GM19395 (cell line): ENCODE measurements at regions not wholly inside any gene's neighbourhood (a gene's known extent, or its start where the extent isn't known, plus 50 kb on each side); places are given as distances from the start of the nearest gene placed in this dataset.

Source experiments
- ATAC-seq: cut with Tn5 transposase; IDR thresholded peaks from one replicate; pipeline ENCODE4 v1.9.1; 2021; ENCODE audit warnings: mild to moderate bottlenecking, moderate library complexity; ENCODE audit not compliant: unreplicated experiment

DNA sequence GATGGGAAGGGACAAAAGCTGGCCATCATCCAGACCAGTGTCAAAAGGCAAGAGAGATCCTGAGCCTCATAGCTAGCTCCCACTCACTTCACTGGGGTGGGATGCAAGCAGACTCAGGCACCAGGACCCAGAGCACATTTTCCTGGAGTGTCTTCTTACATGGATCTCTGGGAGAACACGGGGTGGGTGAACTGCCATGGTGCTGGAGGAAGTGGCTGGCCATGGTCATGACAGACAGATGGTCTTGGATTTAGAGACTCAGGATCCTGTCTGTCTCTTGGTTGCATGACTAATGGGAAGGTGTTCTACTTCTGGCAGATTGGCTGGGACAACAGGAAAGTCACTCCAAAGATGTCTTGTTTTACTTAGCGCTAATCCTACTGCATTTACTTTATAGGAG is 311.5 kb downstream of the ATP23 start:
- no peak for ATAC-seq

DNA sequence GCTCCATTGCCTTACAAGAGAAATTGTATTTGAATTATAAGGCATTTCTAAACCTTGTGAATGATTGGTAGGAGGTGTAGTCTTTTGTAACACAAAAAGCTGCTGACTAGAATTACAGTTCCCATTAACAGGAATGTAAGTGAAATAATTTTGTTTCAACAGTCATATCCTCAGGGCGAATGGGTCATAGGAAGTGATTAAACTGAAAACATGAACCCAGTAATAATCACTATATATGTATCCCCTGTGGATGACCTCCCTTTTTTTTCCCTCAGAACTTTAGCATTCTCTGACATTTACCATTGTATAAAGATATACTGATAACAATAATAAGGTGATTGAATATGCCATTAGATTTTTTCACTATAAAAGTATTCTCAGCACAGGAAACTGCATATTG is 312.3 kb downstream of the ATP23 start:
- ATAC-seq: no peak

DNA sequence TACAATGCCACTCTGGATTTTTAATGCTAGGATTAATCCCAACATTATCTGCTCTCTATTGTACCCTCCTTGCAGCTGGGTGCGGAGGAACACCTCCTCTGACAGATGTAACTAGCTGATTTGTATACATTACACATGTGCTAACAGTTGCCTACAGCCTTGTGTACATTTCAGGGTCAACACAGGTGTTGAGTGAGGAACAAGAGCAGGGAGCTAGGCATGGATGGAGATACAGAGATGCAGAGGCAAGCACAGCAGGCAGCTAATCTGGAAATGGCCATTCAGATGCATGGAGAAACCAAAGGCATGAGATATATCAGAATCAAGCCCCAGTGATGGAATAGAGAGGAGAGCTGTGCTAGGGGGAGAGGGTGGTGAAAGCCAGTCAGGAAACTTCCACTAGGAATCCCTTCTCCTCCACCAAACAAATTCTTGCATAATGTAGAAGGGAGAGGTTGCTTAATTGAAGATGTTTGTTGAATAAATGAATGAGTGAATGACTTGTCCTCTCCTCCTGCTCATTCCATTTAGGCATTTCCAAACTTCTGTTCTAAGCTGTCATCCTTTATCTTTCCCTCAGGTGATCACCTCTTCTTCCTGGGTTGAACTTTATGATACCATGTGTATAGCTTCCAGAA is 313.2 kb downstream of the ATP23 start:
- no peak for ATAC-seq

DNA sequence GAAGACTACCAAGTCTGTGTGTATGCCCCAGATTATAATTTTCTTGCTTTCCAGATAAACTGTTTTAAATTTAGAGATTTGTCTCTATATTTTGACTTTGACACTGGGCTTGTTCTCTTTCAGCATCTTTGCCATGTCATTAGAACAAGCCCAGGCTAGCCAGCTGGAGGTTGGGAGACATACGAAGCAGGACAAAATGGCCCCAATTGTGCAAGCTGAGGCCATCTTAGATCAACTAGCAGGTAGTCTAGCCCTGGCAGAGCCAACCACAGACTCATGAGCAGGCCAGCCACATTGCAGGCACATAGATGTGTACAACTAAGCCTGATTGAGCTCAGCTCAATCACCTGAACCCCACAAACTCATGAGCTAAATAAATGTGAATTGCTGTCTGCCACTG is 321.4 kb downstream of the ATP23 start:
- ATAC-seq: no peak

DNA sequence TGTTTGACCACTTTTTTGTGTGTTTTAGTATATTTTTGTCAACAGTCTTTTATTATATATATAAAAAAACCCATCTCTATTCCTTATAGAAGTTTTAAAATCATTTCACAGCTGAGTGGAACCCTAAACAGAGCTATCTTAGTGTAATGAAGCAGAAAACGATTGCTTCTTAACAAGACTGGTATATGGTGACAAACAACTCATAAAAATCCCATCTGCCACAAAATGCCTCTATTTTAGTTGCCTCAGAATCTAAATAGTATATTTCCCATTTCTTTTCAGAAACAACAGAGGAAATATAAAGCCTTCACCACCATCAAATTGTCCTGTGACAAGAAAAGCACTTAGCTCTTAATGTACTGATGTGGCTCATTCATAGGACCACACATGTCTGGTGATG is 322.4 kb downstream of the ATP23 start:
- no peak for ATAC-seq

DNA sequence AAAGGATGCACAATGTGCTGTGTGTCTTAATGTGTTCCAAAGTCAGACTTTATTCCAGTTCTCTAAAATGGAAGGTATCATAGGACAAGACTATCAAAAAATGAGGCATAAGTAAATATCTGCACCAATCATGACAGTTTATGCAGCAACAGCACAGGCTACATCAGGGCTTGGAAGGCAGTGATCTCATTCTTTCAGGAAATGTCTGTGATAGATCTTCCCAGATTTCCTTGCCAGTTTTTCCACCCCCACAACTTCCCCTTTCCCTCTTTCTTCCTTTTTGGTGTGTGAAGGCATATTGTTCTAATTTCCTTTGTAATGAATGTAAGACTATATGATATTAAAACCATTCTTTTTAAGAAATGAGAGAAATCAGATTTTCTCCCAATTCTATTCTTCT is 326.7 kb downstream of the ATP23 start:
- no peak for ATAC-seq

DNA sequence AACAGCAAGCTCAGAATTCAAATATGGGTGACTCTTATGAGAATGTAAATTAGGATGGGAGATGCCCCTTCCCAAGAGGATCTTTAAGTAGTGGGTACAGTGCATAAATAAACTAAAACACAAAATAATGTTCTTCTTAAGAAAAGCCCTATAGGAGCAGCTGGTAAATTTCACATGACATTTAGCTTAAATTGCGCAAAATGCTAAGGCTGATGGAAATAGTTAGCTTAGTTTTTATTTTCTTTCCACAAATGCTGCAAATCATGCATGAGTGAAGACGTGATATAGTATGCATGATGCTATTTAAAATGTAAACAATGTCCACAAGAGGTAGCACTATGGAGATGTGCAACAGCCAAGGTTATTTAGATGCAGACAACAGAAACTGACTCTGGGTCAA is 328.1 kb downstream of the ATP23 start:
- ATAC-seq: no peak

DNA sequence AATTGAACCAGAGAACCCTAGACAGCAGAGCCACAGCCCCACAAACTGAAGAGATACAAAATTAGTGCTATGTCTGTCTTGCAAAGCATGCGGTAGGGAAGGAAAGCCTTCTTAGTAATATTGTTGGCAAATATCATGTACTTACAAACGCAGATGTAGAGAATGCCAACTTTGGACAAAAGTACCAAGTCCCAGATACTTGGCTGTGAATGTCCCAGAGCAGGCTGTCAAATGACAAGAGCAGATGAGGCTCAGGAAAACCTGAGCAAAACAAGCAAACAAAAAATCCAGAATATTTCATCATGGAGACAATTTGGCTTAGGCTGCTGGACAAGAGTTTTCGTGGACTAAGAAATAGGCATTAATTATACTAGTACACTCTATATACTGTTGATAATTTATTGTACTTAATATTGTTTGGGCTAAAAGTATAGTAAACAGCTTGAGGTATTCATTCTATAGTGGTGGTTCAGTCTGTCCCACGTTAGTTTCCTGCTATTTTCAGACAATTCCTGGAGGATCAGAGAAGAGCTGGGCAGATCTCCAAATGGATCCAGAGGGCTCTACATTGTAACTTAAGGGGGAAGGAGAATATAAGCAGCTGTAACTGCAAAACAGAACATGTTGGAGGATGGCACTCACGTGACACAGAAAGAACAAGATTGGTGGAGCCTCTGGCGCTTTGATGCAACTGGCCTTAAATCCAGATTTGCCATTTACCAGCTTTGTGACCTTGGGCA is 329.8 kb downstream of the ATP23 start:
- no peak for ATAC-seq

DNA sequence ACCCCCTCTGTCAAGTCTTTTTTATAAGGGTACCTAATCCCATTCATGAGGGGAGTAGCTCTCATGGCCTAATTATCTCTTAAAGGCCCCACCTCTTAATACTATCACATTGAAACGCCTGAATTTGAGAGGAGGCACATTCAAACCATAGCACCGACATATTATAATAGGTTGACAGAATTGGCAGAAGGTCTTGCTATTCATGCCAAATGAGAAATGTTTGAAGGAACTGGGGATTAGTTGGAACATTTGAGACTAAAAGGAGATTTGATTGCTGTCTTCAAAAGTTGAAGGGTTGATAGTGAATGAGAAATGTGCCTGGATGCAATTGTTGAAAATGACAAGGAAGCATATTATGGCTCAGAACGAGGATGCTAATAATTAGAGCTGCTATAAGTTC is 331.1 kb downstream of the ATP23 start:
- no peak for ATAC-seq

DNA sequence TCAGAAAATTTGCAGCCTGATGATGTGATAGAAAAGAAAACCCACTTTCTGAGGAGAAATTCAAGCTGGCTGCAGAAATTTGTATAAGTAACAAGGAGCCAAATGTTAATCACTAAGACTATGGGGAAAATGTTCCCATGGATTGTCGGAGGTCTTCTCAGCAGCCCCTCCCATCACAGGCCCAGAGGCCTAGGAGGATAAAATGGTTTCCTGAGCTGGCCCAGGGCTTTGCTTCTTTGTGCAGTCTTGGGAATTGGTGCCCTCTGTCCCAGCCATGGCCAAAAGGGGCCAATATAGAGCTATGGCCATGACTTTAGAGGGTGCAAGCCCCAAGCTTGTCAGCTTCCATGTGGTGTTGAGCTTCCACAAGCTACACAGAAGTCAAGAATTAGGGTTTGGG is 335.9 kb downstream of the ATP23 start:
- ATAC-seq: no peak

DNA sequence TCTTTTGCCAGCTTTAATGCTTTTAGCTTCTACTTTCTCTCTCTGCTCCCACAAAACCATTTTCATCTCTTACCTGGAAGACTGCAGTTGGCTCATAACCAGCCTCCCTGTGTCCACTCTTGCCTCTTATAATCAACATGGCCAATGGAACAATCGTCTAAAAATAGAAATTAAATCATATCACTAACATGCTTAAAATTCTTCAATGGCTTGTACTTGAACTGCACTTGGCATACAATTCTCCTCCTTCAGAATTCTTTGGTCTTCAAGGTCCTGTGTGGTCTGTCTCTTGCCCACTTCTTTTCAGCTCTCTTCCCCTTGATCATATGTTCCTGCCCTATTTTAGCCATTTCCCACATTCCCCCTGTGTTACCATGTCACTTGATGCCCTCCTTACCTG is 342.2 kb downstream of the ATP23 start:
- ATAC-seq: no peak

DNA sequence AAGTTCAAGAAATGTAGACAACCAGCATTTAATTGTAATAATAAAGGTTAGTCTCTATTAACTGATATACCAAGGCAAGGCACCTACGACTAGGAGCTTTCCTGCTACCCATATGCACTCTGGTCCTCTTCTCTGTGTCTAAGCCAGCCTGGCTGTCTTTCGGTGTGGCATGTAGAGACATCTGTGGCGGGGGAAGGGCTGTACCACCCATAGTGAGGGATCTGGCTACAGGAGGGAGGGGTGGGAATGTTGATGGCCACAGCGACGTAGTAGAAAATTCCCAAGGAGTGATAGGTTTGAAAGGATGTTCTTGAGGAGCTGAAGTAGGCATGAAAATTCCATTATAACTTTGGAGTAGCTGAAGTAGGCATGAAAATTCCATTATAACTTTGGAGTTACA is 344.2 kb downstream of the ATP23 start:
- ATAC-seq: no peak

DNA sequence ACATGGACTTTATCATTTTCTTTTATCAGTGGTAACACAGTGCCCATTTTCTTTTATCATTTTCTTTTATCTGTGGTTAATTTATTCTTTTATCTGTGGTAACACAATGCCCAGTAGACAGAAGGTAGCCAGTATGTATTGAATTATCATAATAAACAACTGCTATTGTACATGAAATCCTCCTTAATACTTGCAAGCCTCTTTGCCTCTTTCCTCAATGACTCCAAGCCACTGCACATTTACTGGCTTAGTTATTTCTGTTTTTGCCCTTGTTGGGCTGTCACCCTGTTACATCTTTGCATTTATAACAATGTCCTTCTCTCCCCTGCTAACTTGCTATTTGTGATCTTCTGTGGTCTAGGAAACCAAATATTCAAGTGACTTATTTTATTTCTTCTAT is 345.0 kb downstream of the ATP23 start:
- no peak for ATAC-seq

DNA sequence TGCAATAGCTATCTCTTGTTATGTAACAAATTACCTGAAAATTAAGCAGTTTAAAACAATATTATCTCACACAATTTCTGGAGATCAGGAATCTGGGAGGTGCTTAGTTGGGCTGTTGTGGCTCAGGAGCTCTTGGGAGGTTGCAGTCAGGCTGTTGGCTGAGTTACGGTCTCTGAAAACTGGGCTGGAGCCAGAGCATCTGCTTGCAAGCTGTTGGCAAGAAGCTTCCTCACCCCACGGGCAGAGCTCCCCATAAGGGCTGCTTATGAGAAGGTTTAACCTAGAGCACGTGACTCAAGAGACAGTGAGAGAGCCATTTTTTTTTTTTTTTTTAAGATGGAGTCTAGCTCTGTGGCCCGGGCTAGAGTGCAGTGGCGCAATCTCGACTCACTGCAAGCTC is 346.8 kb downstream of the ATP23 start:
- ATAC-seq: no peak

DNA sequence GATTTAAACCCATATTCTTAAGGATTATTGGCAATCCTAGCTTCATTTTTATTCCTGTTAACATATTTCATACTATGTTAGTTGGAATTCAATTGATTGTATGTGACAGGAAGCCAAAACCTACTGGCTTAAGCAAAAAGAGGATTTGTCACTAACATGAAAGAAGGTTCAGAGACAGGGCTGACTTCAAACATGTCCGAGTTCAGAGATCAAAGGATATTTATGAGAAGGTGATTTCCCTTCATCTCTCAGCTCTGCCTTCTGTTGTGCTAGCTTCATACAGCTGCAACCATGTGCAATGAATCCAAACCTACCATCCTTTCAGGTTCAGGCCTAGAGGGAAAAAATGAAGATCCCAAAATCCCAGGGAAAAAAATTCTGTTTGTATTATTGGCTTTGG is 349.7 kb downstream of the ATP23 start:
- ATAC-seq: no peak

DNA sequence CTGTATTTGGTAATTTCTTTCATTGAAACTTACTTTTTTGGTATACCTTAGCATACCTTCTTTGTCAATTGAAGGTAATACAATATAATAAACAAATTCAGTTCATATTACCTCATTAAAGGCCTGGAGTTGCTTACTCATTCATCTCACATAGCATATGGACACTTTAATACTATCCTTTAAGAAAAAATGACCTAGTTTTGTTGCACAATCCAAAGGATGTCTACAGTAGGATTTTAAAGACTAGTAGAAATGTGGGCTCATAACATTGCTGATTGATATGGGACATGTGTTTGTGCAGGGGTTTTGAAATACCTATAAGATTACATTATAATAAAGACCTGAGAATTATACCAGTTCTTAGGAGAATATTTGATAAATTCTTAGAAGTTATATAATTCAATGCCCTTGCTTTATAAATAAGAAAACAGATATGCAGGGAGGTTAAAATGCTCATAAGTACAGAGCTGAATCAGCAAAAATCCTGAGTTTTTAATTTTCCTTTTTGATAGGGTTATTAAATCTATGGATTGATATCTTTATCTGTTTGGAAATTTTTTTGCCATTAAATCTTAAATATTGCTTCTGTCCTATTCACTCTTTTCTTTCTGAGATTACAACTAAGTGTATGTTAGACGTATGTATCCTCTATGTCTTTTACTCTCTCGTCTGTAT is 352.1 kb downstream of the ATP23 start:
- ATAC-seq: no peak

DNA sequence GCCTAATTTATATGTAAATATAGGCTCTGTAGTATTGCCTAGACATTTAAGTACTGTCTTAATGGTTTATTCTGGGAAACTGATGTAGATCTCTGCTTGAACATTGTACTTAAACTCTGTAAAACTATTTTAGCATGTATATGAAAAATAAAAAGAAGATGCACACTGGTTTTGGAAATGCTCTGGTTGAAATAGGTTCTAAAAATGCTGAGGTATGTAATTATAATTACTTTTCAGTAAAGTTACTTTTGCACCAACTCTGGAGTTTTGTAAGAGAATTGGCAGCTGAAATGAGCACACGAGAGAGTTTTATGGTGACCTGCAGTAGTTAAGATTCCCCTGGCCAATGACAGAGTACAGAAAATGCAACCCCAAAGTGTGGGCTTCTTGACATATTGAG is 353.9 kb downstream of the ATP23 start:
- ATAC-seq: no peak

DNA sequence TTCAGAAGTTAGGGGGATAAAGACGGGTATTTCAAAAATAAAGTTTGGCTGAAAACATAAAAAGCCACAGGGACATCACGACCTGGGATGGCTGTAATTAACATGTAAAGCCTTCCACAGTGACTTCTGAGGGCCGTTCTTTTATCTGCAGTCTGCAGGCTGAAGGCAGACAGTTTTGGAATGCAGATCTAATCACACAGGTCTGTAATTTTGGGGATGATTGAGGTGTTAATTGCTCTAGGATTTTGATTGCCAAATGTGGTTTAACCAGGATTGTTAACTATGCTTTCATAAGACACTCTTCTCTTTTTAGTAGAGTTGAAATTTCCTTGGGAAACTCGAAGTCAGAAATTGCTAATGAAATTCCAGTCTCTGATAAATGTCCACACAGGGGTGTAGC is 355.5 kb downstream of the ATP23 start:
- ATAC-seq: no peak

DNA sequence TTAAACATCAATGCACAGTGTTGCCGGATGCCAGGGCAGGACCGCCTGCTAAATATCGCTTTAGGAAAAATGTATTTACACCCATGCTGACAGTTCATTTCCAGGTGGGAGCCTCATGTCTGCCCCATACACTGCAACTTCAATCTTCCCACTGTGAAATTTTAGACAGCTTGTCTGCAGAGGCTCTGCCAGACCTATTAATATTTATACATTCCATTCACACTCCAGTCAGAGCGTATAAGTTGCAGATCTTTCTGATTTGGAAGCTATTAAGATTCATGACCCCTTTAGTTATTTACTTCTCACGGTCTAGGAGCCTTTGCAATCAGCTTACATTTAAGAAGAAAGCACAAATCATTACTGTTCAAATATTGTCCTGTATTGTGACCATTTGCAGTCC is 357.4 kb downstream of the ATP23 start:
- no peak for ATAC-seq

DNA sequence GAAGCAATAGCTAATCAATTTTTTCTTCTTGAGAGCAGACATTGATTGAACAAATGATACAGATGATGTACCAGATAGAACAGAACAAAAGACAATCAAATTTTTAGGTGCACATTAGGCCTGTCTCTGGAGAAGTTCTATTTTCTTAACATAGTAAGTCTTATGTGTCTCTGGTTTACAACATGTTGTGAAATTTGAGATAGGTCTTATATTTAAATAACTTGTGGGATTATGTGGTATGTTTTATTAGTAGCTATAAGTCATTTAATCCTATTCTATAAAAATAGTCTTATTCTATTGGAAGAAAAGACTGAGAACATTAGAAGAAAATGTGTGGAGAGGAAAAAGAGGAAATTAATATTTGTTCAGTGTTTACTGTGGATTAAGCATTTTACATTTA is 358.0 kb downstream of the ATP23 start:
- ATAC-seq: no peak

DNA sequence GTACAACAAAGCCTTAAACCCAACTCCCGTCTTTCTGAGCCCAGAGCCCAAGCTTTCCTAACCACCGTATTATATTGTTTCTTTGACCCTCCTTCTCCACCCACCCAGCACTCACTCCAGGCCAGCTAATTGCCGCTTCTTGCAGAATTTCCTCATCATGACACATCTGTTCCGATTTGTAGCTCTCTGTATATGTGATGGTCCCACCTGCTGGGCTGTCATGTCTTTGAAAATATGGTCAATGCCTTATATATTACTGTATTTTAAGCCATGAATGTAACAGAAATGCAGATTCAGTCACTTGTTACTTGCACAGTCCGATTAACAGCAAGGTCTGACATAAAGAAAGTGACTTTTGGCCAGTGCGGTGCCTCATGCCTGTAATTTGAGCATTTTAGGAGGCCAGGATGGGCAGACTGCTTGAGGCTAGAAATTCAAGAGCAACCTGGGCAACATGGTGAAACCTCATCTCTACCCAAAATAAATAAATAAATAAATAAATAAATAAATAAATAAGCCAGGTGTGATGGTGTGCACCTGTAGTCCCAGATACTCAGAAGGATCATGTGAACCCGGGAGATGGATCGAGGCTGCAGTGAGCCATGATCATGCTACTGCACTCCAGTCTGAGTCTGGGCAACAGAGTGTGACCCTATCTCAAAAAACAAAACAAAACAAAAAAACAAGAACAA is 359.8 kb downstream of the ATP23 start:
- ATAC-seq: no peak

DNA sequence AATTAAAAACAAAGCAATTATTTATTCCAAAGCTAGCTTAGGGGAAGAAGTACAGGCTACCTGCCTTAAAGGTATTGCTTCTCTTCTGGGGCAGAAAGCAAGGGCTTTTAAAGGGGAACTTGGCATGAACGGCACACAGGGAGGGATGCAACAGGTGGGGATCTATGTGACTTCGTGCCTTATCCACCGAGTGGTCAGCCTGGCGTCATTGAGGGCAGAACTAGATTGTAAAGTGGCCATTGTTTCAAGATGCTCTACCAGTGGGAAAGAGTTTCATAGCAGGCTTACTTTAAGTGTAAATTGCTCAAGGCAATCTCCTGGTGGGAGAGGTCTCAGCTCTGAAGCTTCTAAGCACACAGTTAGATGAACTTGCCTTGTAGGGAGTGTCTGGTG is 360.4 kb downstream of the ATP23 start:
- ATAC-seq: no peak
